ENCODE measurements at regions not wholly inside any gene's neighbourhood (a gene's known extent, or its start where the extent isn't known, plus 50 kb on each side); places are given as distances from the start of the nearest gene placed in this dataset.
A peak's percentile ranks its signal among the peaks of the same experiment; 100 is the strongest.
"Not testable (repeated sequence)": the region's sequence is repeated elsewhere in the genome, so short reads cannot be mapped to it uniquely, and the experiment has no call there.

DNA sequence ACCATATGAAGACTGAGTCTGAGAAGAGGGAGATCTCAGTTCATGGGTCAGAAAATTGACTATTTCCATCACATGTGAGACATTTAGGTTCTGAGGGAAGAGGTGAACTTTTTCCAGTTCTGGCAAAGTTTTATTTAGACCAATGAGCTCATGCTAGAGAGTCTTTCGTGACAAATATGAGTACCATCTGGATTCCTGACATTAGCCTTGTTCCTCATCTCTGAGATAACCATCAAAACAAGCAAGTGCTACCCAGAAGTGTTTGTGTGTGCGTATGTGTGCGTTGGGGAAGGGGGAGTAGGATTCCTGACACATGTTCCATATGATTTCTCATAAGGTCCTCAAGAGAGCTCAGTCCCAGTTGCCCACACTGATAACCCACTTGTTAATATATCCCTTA, 120.6 kb downstream of the FASLG start:
- no peak for TF ChIP-seq PAX5 (IDR thresholded peaks at IDR 0.05; ENCODE audit: insufficient read depth, low read length, severe bottlenecking)
- no peak for TF ChIP-seq TAF1 (IDR thresholded peaks at IDR 0.05; ENCODE audit: low read depth, low read length)
- DNase-seq (ENCODE audit: insufficient read length, low spot score) (no peak), FAIRE-seq (no peak)

DNA sequence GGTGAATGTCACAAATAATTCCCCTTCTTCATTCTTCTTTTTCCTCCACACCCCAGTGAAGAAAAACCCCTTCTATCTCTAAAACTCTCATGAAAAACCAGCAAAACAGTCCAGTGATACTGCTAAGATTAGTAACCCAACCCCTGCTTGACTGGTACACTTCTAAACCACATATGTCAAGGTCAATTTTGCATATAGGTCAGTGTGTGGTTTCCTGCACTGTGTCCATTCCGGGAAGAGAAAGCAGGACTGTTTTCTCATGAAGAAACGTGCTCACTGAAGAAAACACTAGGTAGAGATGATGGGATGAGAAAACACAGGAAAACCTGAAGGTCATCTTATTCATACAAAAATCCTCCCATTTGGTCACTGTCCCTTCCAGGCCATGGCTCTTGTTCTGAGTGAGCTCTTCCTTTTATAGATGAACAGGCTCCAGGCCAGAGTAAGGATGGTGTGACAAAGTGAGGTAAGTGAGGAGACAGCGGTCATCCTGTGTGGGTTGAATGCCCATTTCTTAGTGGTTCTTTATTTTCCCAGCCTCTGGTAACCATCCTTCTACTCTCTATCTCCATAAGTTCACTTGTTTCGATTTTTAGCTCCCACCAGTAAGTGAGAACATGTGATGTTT, 122.7 kb downstream of the FASLG start:
- FAIRE-seq (peak; percentile 74), DNase-seq (ENCODE audit: insufficient read length, low spot score) (no peak)
- TF ChIP-seq POLR2A (IDR thresholded peaks at IDR 0.05; ENCODE audit: low read depth, low read length) (no peak), POU2F2 (IDR thresholded peaks at IDR 0.05; ENCODE audit: low read depth, low read length) (peak; percentile 66; the same call in 1 of the 2 replicates), POLR2AphosphoS5 (IDR thresholded peaks at IDR 0.05; ENCODE audit: low read depth, low read length) (no peak), TAF1 (IDR thresholded peaks at IDR 0.05; ENCODE audit: low read depth, low read length) (no peak), PAX5 (IDR thresholded peaks at IDR 0.05; ENCODE audit: insufficient read depth, low read length, severe bottlenecking) (no peak), SPI1 (IDR thresholded peaks at IDR 0.05; ENCODE audit: low read depth, low read length) (no peak)

DNA sequence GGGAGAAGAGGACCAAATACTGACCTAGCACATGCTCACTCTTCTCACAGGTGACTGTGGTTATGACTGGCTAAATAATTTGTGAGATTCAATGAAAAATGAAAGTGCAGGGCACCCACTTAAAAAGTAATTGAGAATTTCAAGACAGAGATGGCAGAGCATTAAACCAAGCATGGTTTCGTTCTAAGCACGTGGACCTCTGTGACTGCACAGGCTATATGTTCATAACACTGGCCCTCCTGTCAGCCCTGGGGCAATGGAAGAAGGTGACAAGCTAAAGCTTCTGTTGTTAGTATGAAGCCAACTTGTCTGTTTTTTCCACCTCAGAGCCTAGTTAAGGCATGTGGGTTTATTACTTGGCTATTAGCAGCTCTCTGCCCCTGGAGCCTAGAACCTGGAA, 130.9 kb downstream of the FASLG start:
- TF ChIP-seq POLR2A (IDR thresholded peaks at IDR 0.05; ENCODE audit: low read depth, low read length) = no peak
- TF ChIP-seq TAF1 (IDR thresholded peaks at IDR 0.05; ENCODE audit: low read depth, low read length) = no peak
- TF ChIP-seq PAX5 (IDR thresholded peaks at IDR 0.05; ENCODE audit: insufficient read depth, low read length, severe bottlenecking) = no peak
- TF ChIP-seq POU2F2 (IDR thresholded peaks at IDR 0.05; ENCODE audit: low read depth, low read length) = no peak
- TF ChIP-seq SPI1 (IDR thresholded peaks at IDR 0.05; ENCODE audit: low read depth, low read length) = no peak
- no peak for TF ChIP-seq POLR2AphosphoS5 (IDR thresholded peaks at IDR 0.05; ENCODE audit: low read depth, low read length)
- DNase-seq (ENCODE audit: insufficient read length, low spot score) (no peak), FAIRE-seq (no peak)

DNA sequence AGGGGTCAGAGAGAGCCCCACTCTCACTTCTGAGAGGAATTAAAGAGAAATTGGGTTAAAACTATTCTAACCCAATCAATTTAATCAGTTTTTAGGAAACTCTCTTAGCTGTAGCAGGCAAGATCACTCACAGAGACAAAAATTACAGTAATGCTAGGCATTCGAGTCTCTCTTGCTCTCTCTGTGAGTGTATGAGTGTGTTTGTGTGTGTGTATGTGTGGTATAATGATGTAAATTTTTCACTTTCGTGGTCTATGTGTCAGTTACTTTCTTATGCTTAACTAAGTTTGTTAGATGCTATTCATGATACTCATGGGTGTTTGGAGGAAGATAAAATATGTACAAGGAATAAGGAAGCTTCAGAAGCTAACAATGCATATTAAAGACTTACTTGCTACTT, 131.3 kb downstream of the FASLG start:
- no peak for DNase-seq (ENCODE audit: insufficient read length, low spot score)
- TF ChIP-seq SPI1 (IDR thresholded peaks at IDR 0.05; ENCODE audit: low read depth, low read length) (no peak), TAF1 (IDR thresholded peaks at IDR 0.05; ENCODE audit: low read depth, low read length) (no peak), POU2F2 (IDR thresholded peaks at IDR 0.05; ENCODE audit: low read depth, low read length) (no peak), POLR2AphosphoS5 (IDR thresholded peaks at IDR 0.05; ENCODE audit: low read depth, low read length) (no peak), POLR2A (IDR thresholded peaks at IDR 0.05; ENCODE audit: low read depth, low read length) (no peak), PAX5 (IDR thresholded peaks at IDR 0.05; ENCODE audit: insufficient read depth, low read length, severe bottlenecking) (no peak)
- no peak for FAIRE-seq

DNA sequence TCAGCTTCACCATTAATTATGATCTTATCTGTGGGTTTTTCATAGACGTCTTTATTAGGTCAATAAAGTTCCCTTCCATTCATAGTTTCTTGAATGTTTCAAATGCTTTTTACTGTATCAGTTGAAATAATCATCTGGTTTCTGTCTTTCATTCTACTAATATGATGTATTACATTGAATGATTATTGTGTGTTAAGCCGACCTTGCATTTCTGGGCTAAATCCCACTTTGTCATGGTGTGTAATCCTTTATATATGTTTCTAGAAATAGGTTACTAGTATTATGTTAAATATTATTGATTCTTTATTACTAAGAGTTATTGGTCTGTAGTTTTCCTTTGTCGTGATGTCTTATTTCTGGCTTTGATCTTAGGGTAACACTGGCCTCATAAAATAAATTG, 134.9 kb downstream of the FASLG start:
- FAIRE-seq (no peak), DNase-seq (ENCODE audit: insufficient read length, low spot score) (no peak)
- no peak for TF ChIP-seq POLR2AphosphoS5 (IDR thresholded peaks at IDR 0.05; ENCODE audit: low read depth, low read length)
- no peak for TF ChIP-seq POLR2A (IDR thresholded peaks at IDR 0.05; ENCODE audit: low read depth, low read length)
- TF ChIP-seq PAX5 (IDR thresholded peaks at IDR 0.05; ENCODE audit: insufficient read depth, low read length, severe bottlenecking) = no peak
- TF ChIP-seq TAF1 (IDR thresholded peaks at IDR 0.05; ENCODE audit: low read depth, low read length) = no peak
- no peak for TF ChIP-seq POU2F2 (IDR thresholded peaks at IDR 0.05; ENCODE audit: low read depth, low read length)
- no peak for TF ChIP-seq SPI1 (IDR thresholded peaks at IDR 0.05; ENCODE audit: low read depth, low read length)

DNA sequence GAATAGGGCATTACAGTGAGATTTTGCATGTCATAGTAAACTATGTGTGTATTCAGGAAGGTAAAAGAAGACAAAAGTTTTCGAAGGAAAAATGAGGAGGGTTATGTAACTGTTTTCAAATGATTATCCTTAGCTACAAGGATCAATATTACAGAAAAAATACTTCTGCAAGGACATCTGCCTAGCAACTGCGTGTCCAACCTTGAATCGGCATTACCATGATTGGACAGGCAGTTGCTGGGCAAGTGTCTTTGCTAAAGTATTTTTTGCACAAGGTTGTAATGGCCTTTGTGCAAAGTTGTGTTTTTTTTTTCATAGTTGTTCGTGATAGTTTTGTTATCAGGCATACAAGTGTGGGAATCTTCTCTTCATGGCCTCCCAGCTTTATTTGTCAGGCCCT, 136.8 kb downstream of the FASLG start:
- DNase-seq (ENCODE audit: insufficient read length, low spot score) = no peak
- TF ChIP-seq TAF1 (IDR thresholded peaks at IDR 0.05; ENCODE audit: low read depth, low read length) = no peak
- TF ChIP-seq POU2F2 (IDR thresholded peaks at IDR 0.05; ENCODE audit: low read depth, low read length) = no peak
- TF ChIP-seq PAX5 (IDR thresholded peaks at IDR 0.05; ENCODE audit: insufficient read depth, low read length, severe bottlenecking) = no peak
- TF ChIP-seq POLR2A (IDR thresholded peaks at IDR 0.05; ENCODE audit: low read depth, low read length) = no peak
- no peak for TF ChIP-seq POLR2AphosphoS5 (IDR thresholded peaks at IDR 0.05; ENCODE audit: low read depth, low read length)
- TF ChIP-seq SPI1 (IDR thresholded peaks at IDR 0.05; ENCODE audit: low read depth, low read length) = no peak
- no peak for FAIRE-seq

DNA sequence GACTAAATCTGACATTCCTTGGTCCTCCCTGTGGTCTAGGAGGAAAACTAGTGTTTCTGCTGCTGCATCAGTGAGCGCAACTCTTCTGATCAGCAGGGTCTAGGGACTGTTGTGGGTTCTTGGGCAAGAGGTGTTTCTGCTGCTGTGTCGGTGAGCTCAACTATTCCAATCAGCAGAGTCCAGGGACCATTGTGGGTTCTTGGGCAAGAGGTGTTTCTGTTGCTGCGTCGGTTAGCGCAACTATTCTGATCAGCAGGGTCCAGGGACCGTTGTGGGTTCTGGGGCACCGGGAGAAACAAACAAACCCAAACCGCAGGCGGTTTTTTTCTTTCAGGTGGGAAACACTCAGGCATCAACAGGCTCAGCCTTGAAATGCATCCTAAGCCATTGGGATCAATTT, 140.9 kb downstream of the FASLG start:
- not testable (repeated sequence) for FAIRE-seq; DNase-seq (ENCODE audit: insufficient read length, low spot score)

DNA sequence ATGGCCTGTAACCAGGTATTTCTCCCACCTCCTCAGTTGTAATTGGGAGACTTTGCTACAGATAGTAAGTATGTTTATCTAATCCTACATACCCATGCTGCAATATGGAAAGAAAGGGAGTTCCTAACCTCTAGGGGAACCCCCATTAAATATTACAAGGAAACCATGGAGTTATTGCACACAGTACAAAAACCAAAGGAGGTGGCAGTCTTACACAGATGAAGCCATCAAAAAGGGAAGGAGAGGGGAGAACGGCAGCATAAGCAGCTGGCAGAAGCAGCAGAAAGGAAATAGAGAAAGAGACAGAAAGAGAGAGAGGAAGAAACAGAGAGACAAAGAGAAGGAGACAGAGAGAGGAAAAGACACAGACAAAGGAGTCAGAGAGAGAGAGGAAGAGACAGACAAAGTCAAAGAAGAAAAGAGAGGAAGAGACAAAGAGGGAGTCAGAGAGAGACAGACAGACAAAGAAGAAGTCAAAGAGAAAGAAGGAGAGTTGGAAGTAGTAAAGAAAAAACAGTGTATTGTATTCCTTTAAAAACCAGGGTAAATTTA, 142.9 kb downstream of the FASLG start:
- TF ChIP-seq POLR2A (IDR thresholded peaks at IDR 0.05; ENCODE audit: low read depth, low read length) (no peak), SPI1 (IDR thresholded peaks at IDR 0.05; ENCODE audit: low read depth, low read length) (no peak), TAF1 (IDR thresholded peaks at IDR 0.05; ENCODE audit: low read depth, low read length) (no peak), POLR2AphosphoS5 (IDR thresholded peaks at IDR 0.05; ENCODE audit: low read depth, low read length) (no peak), PAX5 (IDR thresholded peaks at IDR 0.05; ENCODE audit: insufficient read depth, low read length, severe bottlenecking) (no peak), POU2F2 (IDR thresholded peaks at IDR 0.05; ENCODE audit: low read depth, low read length) (no peak)
- no peak for DNase-seq (ENCODE audit: insufficient read length, low spot score)
- no peak for FAIRE-seq

DNA sequence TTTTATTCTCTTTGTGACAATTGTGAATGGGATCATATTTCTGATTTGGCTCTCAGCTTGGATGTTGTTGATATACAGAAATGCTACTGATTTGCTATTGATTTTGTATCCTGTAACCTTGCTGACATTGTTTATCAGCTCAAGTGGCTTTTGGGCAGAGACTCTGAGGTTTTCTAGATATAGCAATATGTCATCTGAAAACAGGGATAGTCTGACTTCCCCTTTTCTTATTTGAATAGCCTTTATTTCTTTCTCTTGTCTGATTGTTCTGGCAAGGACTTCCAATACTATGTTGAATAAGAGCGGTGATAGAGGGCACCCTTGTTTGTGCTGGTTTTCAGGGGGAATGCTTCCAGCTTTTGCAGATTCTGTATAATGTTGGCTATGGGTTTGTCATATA, 150.8 kb downstream of the FASLG start:
- DNase-seq (ENCODE audit: insufficient read length, low spot score) (no peak), FAIRE-seq (no peak)
- TF ChIP-seq SPI1 (IDR thresholded peaks at IDR 0.05; ENCODE audit: low read depth, low read length) (peak; percentile 56), POU2F2 (IDR thresholded peaks at IDR 0.05; ENCODE audit: low read depth, low read length) (no peak), TAF1 (IDR thresholded peaks at IDR 0.05; ENCODE audit: low read depth, low read length) (no peak), PAX5 (IDR thresholded peaks at IDR 0.05; ENCODE audit: insufficient read depth, low read length, severe bottlenecking) (no peak)

DNA sequence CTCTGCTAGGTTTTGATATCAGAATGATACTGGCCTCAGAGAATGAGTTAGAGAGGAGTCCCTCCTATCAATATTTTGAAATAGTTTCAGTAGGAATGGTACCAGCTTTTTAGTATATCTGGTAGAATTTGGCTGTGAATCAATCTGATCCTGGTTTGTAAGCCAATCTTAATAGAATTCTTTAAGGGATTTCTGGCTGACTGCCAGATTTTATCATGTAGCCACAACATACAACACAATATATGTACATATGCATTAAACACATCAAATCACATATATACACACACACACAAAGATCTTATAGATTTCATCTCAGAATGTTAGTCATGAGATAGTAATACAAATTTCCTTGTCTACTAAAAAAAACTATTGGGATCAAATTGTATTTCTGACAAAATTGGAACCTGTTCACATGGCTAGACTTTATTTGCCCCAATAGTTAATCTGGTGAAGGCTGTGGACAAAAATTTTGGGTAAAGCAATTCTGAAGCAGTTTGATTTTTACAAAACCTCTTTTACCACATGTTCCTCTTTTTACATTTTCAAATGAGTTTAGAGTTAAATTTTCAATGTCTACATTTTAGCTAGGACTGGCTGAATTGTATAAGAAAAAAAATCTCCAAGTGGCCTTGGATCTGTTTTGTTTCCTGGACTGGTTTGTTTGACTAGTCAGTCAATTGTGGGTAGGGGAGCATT, 151.7 kb downstream of the FASLG start:
- TF ChIP-seq POLR2A (IDR thresholded peaks at IDR 0.05; ENCODE audit: low read depth, low read length) = no peak
- TF ChIP-seq PAX5 (IDR thresholded peaks at IDR 0.05; ENCODE audit: insufficient read depth, low read length, severe bottlenecking) = no peak
- TF ChIP-seq POLR2AphosphoS5 (IDR thresholded peaks at IDR 0.05; ENCODE audit: low read depth, low read length) = no peak
- no peak for TF ChIP-seq SPI1 (IDR thresholded peaks at IDR 0.05; ENCODE audit: low read depth, low read length)
- TF ChIP-seq POU2F2 (IDR thresholded peaks at IDR 0.05; ENCODE audit: low read depth, low read length) = no peak
- no peak for TF ChIP-seq TAF1 (IDR thresholded peaks at IDR 0.05; ENCODE audit: low read depth, low read length)
- FAIRE-seq = no peak
- DNase-seq (ENCODE audit: insufficient read length, low spot score) = no peak
